Rectal smooth muscle tissue (tissue), 1 donor: ENCODE measurements at regions not wholly inside any gene's neighbourhood (a gene's known extent, or its start where the extent isn't known, plus 50 kb on each side); places are given as distances from the start of the nearest gene placed in this dataset.

ENCODE experiments used
- H3K27ac ChIP-seq: one replicate; pipeline ENCODE4 v1.7.0; 2013; ENCODE audit warnings: low read depth, low read length, inconsistent platforms
- H3K27me3 ChIP-seq: one replicate; pipeline ENCODE4 v1.7.0; 2013; ENCODE audit warnings: low read length; ENCODE audit not compliant: control insufficient read depth, insufficient read depth
- H3K36me3 ChIP-seq: one replicate; pipeline ENCODE4 v1.7.0; 2013; ENCODE audit warnings: low read length; ENCODE audit not compliant: control insufficient read depth, insufficient read depth
- H3K4me1 ChIP-seq: one replicate; pipeline ENCODE4 v1.7.0; 2013; ENCODE audit warnings: low read length; ENCODE audit not compliant: control insufficient read depth, insufficient read depth
- H3K4me3 ChIP-seq: one replicate; pipeline ENCODE4 v1.7.0; 2013; ENCODE audit warnings: low read length
- H3K9ac ChIP-seq: one replicate; pipeline ENCODE4 v1.7.0; 2013; ENCODE audit warnings: low read length

- H3K4me1 ChIP-seq, result no peaks in the 10 kb centered on the region
- H3K4me3 ChIP-seq, result no peak overlapping the region
- H3K36me3 ChIP-seq, result no peaks in the 10 kb centered on the region
- no peak overlapping the region for H3K27ac ChIP-seq
- H3K27me3 ChIP-seq, result no peaks in the 10 kb centered on the region
- H3K9ac ChIP-seq, result no peak overlapping the region
Observed at GRCh38 chr13:110773480-110773879, 60.0 kb downstream of the ING1 start.

GRCh38 chr13:110774051-110774450 is 60.6 kb downstream of the ING1 start:
- H3K4me1 ChIP-seq, result no peaks in the 10 kb centered on the region
- H3K36me3 ChIP-seq, result no peaks in the 10 kb centered on the region
- no peak overlapping the region for H3K27ac ChIP-seq

GRCh38 chr13:110774490-110774889 is 61.0 kb downstream of the ING1 start:
- no peaks in the 10 kb centered on the region for H3K4me1 ChIP-seq
- no peaks in the 10 kb centered on the region for H3K27me3 ChIP-seq
- H3K9ac ChIP-seq, result no peak overlapping the region
- H3K4me3 ChIP-seq, result no peak overlapping the region
- H3K36me3 ChIP-seq, result no peaks in the 10 kb centered on the region
- no peak overlapping the region for H3K27ac ChIP-seq

More at GRCh38 chr13:110774051-110774450, 60.6 kb downstream of the ING1 start:
- Histone ChIP-seq H3K27me3 (no peaks in the 10 kb centered on the region), H3K9ac (no peak overlapping the region), H3K4me3 (no peak overlapping the region)

GRCh38 chr13:110775576-110775975 is 62.1 kb downstream of the ING1 start:
- H3K36me3 ChIP-seq, result no peaks in the 10 kb centered on the region
- H3K4me1 ChIP-seq, result no peaks in the 10 kb centered on the region
- H3K9ac ChIP-seq, result no peak overlapping the region
- H3K27me3 ChIP-seq, result no peaks in the 10 kb centered on the region
- no peak overlapping the region for H3K27ac ChIP-seq
- H3K4me3 ChIP-seq, result no peak overlapping the region

GRCh38 chr13:110777251-110777820 is 63.8 kb downstream of the ING1 start:
- no peaks in the 10 kb centered on the region for H3K4me1 ChIP-seq
- no peak overlapping the region for H3K9ac ChIP-seq
- no peaks in the 10 kb centered on the region for H3K27me3 ChIP-seq
- no peaks in the 10 kb centered on the region for H3K36me3 ChIP-seq
- no peak overlapping the region for H3K4me3 ChIP-seq
- H3K27ac ChIP-seq, result no peak overlapping the region

GRCh38 chr13:110779022-110779421 is 65.5 kb downstream of the ING1 start:
- no peaks in the 10 kb centered on the region for H3K27me3 ChIP-seq
- no peak overlapping the region for H3K4me3 ChIP-seq
- no peak overlapping the region for H3K9ac ChIP-seq
- H3K27ac ChIP-seq, result no peak overlapping the region
- no peaks in the 10 kb centered on the region for H3K4me1 ChIP-seq
- no peaks in the 10 kb centered on the region for H3K36me3 ChIP-seq

GRCh38 chr13:110780422-110780821 is 66.9 kb downstream of the ING1 start:
- Histone ChIP-seq H3K4me3 (no peak overlapping the region), H3K27me3 (no peaks in the 10 kb centered on the region), H3K36me3 (no peaks in the 10 kb centered on the region), H3K27ac (no peak overlapping the region), H3K4me1 (no peaks in the 10 kb centered on the region), H3K9ac (no peak overlapping the region)

- no peaks in the 10 kb centered on the region for H3K36me3 ChIP-seq
- H3K4me3 ChIP-seq, result no peak overlapping the region
- H3K27me3 ChIP-seq, result no peaks in the 10 kb centered on the region
- H3K4me1 ChIP-seq, result no peaks in the 10 kb centered on the region
- no peak overlapping the region for H3K9ac ChIP-seq
- H3K27ac ChIP-seq, result no peak overlapping the region
Observed at GRCh38 chr13:110782185-110782584, 68.7 kb downstream of the ING1 start.

GRCh38 chr13:110784704-110785103 is 71.2 kb downstream of the ING1 start:
- Histone ChIP-seq H3K4me1 (no peaks in the 10 kb centered on the region), H3K27me3 (no peaks in the 10 kb centered on the region), H3K9ac (no peak overlapping the region), H3K36me3 (no peaks in the 10 kb centered on the region), H3K27ac (no peak overlapping the region), H3K4me3 (no peak overlapping the region)

- no peak overlapping the region for H3K4me3 ChIP-seq
- H3K27ac ChIP-seq, result no peak overlapping the region
- no peak overlapping the region for H3K9ac ChIP-seq
- H3K36me3 ChIP-seq, result no peaks in the 10 kb centered on the region
- no peaks in the 10 kb centered on the region for H3K4me1 ChIP-seq
- H3K27me3 ChIP-seq, result no peaks in the 10 kb centered on the region
Observed at GRCh38 chr13:110788778-110789177, 75.3 kb downstream of the ING1 start.

- Histone ChIP-seq H3K27me3 (no peaks in the 10 kb centered on the region), H3K4me1 (no peaks in the 10 kb centered on the region), H3K27ac (no peak overlapping the region), H3K36me3 (no peaks in the 10 kb centered on the region), H3K9ac (no peak overlapping the region), H3K4me3 (no peak overlapping the region)
Observed at GRCh38 chr13:110789871-110790270, 76.4 kb downstream of the ING1 start.

GRCh38 chr13:110790371-110790770 is 76.9 kb downstream of the ING1 start:
- H3K27ac ChIP-seq, result no peak overlapping the region
- H3K9ac ChIP-seq, result no peak overlapping the region
- H3K4me3 ChIP-seq, result no peak overlapping the region
- no peaks in the 10 kb centered on the region for H3K36me3 ChIP-seq
- H3K4me1 ChIP-seq, result no peaks in the 10 kb centered on the region
- no peaks in the 10 kb centered on the region for H3K27me3 ChIP-seq

GRCh38 chr13:110794209-110794608 is 80.7 kb downstream of the ING1 start:
- H3K4me3 ChIP-seq, result no peak overlapping the region
- H3K36me3 ChIP-seq, result no peaks in the 10 kb centered on the region
- no peak overlapping the region for H3K27ac ChIP-seq
- no peak overlapping the region for H3K9ac ChIP-seq
- H3K27me3 ChIP-seq, result no peaks in the 10 kb centered on the region
- H3K4me1 ChIP-seq, result no peaks in the 10 kb centered on the region
